ENCODE measurements at regions not wholly inside any gene's neighbourhood (a gene's known extent, or its start where the extent isn't known, plus 50 kb on each side); places are given as distances from the start of the nearest gene placed in this dataset.
"Not testable (repeated sequence)": the region's sequence is repeated elsewhere in the genome, so short reads cannot be mapped to it uniquely, and the experiment has no call there.

DNA sequence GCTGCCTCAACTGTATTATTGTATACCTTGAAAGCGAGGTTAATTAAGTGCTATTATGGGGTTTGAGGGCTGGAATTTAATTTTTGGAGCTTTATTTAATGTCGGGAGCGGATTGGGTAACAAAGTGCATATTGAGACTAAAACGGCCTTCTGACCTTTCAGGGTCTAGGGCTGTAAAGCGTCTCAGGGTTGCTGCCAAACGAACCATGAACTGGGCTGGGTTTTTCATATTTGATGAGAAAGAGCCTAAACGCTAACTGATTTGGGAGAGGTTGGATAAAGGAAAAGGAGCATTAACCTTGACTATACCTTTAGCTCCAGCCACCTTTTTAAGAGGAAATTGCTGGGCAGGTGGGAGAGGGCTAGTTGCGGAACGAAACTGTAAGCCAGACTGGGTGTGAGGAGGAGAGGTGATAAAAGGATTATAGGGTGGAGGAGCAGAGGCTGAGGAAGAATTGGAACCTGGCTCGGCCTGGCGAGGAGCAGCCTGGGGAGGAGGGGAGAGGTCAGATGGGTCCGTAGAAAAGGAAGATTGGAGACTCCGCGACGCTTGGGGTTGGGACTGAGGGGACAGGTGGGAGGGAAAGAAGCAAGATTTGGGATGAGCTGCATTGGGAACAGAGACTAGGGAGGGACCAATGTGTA is 209.0 kb upstream of the ELL2 start:
- TF ChIP-seq, protein P1, sequence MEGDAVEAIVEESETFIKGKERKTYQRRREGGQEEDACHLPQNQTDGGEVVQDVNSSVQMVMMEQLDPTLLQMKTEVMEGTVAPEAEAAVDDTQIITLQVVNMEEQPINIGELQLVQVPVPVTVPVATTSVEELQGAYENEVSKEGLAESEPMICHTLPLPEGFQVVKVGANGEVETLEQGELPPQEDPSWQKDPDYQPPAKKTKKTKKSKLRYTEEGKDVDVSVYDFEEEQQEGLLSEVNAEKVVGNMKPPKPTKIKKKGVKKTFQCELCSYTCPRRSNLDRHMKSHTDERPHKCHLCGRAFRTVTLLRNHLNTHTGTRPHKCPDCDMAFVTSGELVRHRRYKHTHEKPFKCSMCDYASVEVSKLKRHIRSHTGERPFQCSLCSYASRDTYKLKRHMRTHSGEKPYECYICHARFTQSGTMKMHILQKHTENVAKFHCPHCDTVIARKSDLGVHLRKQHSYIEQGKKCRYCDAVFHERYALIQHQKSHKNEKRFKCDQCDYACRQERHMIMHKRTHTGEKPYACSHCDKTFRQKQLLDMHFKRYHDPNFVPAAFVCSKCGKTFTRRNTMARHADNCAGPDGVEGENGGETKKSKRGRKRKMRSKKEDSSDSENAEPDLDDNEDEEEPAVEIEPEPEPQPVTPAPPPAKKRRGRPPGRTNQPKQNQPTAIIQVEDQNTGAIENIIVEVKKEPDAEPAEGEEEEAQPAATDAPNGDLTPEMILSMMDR (IDR thresholded peaks at IDR 0.05; ENCODE audit: extremely low read depth in 1 of 2, insufficient read depth in 1 of 2, low read depth in 1 of 2, low read length in 2 of 2), result not testable (repeated sequence)
- TF ChIP-seq POLR2A (IDR thresholded peaks at IDR 0.05; ENCODE audit: low read depth, low read length); EZH2 (IDR thresholded peaks at IDR 0.05; ENCODE audit: borderline replicate concordance, low read depth, low read length, severe bottlenecking); POLR2AphosphoS5 (IDR thresholded peaks at IDR 0.05; ENCODE audit: insufficient read depth, low read depth, low read length): not testable (repeated sequence)
